ENCODE measurements at regions not wholly inside any gene's neighbourhood (a gene's known extent, or its start where the extent isn't known, plus 50 kb on each side); places are given as distances from the start of the nearest gene placed in this dataset.

DNA sequence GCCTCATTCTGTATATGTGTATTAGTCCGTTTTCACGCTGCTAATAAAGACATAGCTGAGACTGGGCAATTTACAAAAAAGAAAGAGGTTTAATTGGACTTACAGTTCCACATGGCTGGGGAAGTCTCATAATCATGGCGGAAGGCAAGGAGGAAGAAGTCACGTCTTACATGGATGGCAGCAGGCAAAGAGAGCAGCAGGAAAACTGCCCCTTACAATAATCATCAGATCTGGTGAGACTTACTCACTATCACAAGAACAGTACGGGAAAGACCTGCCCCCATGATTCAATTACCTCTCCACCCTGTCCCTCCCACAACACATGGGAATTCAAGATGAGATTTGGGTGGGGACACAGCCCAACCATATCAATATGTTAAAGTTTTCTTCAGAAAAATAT is 49.8 kb upstream of the GPBP1 start:
- no peak overlapping the region for H3K4me3 ChIP-seq (ENCODE audit: low read depth, low read length)
- no peak for DNase-seq (ENCODE audit: low read depth)
